AG04449 (cell line): ENCODE measurements at regions not wholly inside any gene's neighbourhood (a gene's known extent, or its start where the extent isn't known, plus 50 kb on each side); places are given as distances from the start of the nearest gene placed in this dataset.

Experiments
- CTCF ChIA-PET: fragments of 350-600 bp; formaldehyde crosslinking; extraction: SDS; loops from one replicate; lab custom pipeline; 2021; ENCODE audit warnings: antibody characterized with exemption; lab: Yijun Ruan, JAX
- POLR2A ChIA-PET: fragments of 400-600, 350-600 bp; formaldehyde crosslinking; extraction: SDS; loops from one replicate; lab custom pipeline; 2020; ENCODE audit warnings: antibody characterized with exemption, inconsistent platforms; lab: Yijun Ruan, JAX
- DNase-seq: peaks from one replicate; pipeline ENCODE4 v3.0.0-alpha.2; 2010; ENCODE audit warnings: low read depth, low spot score
- H3K4me3 ChIP-seq: 2 replicates; pipeline ENCODE4 v1.5.1; 2011; ENCODE audit warnings: low read depth, mild to moderate bottlenecking, control low read depth, low read length
- CTCF ChIP-seq: IDR thresholded peaks from one replicate; pipeline ENCODE4 v1.5.1; 2011; ENCODE audit warnings: mild to moderate bottlenecking, moderate library complexity, low read length, control low read depth, inconsistent platforms; ENCODE audit not compliant: insufficient read depth; ENCODE audit errors: missing control alignments

- CTCF ChIA-PET, result no interaction called here
- no peak for TF ChIP-seq CTCF
Observed at GRCh38 chr11:32225571-32226285, 134.9 kb downstream of the RCN1 start.

GRCh38 chr11:32226480-32226879, 135.6 kb downstream of the RCN1 start:
- ChIA-PET POLR2A (no interaction called here), CTCF (no interaction called here)
- H3K4me3 ChIP-seq, result no peak overlapping the region
- TF ChIP-seq CTCF, result no peak
- DNase-seq, result no peak

More at GRCh38 chr11:32225571-32226285, 134.9 kb downstream of the RCN1 start:
- no peak overlapping the region for H3K4me3 ChIP-seq
- DNase-seq, result no peak
- POLR2A ChIA-PET, result no interaction called here

GRCh38 chr11:32229576-32230240, 138.8 kb downstream of the RCN1 start:
- POLR2A ChIA-PET, result no interaction called here
- no peak for TF ChIP-seq CTCF
- no peak for DNase-seq
- no peak overlapping the region for H3K4me3 ChIP-seq
- CTCF ChIA-PET, result no interaction called here

GRCh38 chr11:32231909-32232493, 141.1 kb downstream of the RCN1 start:
- ChIA-PET CTCF (interaction anchor here (0.7 to 1.5 kb wide), 12 partner anchors 9 to 992 kb away, joined by 3 to 7 read pairs (median 4); no protein-coding TSS in a partner anchor), POLR2A (no interaction called here)
- peak; percentile 68 for TF ChIP-seq CTCF
- no peak for DNase-seq
- H3K4me3 ChIP-seq, result no peak overlapping the region

GRCh38 chr11:32232516-32232915, 141.6 kb downstream of the RCN1 start:
- H3K4me3 ChIP-seq, result no peak overlapping the region
- CTCF ChIA-PET, result interaction anchor here (0.6 to 1.5 kb wide), 14 partner anchors 9 to 1098 kb away, joined by 3 to 7 read pairs (median 4); no protein-coding TSS in a partner anchor
- no peak for DNase-seq
- POLR2A ChIA-PET, result no interaction called here
- TF ChIP-seq CTCF, result no peak

- TF ChIP-seq CTCF, result no peak
- ChIA-PET POLR2A (no interaction called here), CTCF (interaction anchor here (0.6 to 1.3 kb wide), 3 partner anchors 14 to 1098 kb away, joined by 3 to 4 read pairs (median 3); no protein-coding TSS in a partner anchor)
- H3K4me3 ChIP-seq, result no peak overlapping the region
- DNase-seq, result no peak
Observed at GRCh38 chr11:32233276-32233675, 142.4 kb downstream of the RCN1 start.
